ENCODE measurements at regions not wholly inside any gene's neighbourhood (a gene's known extent, or its start where the extent isn't known, plus 50 kb on each side); places are given as distances from the start of the nearest gene placed in this dataset.
A peak's percentile ranks its signal among the peaks of the same experiment; 100 is the strongest.
"Not testable (repeated sequence)": the region's sequence is repeated elsewhere in the genome, so short reads cannot be mapped to it uniquely, and the experiment has no call there.

GRCh38 chr17:77833769-77834168 lies 124.7 kb upstream of the TNRC6C start:
- DNase-seq, result no peak

GRCh38 chr17:77834170-77835115 lies 124.1 kb upstream of the TNRC6C start:
- no peak for DNase-seq

- no peak for DNase-seq
Measured at GRCh38 chr17:77836557-77837041, 121.9 kb upstream of the TNRC6C start.

GRCh38 chr17:77837072-77837471 lies 121.4 kb upstream of the TNRC6C start:
- not testable (repeated sequence) for DNase-seq

- DNase-seq, result no peak
Measured at GRCh38 chr17:77837917-77838316, 120.6 kb upstream of the TNRC6C start.

GRCh38 chr17:77838748-77839697 lies 119.5 kb upstream of the TNRC6C start:
- no peak for DNase-seq

GRCh38 chr17:77839698-77840512 lies 118.6 kb upstream of the TNRC6C start:
- DNase-seq, result no peak

GRCh38 chr17:77840513-77841165 lies 117.9 kb upstream of the TNRC6C start:
- DNase-seq, result no peak

- DNase-seq, result peak; percentile 89
Measured at GRCh38 chr17:77841742-77842527, 116.6 kb upstream of the TNRC6C start.

- DNase-seq, result no peak
Measured at GRCh38 chr17:77842528-77843147, 115.9 kb upstream of the TNRC6C start.

- not testable (repeated sequence) for DNase-seq
Measured at GRCh38 chr17:77843255-77843895, 115.1 kb upstream of the TNRC6C start.

GRCh38 chr17:77843896-77844295 lies 114.6 kb upstream of the TNRC6C start:
- DNase-seq, result no peak

GRCh38 chr17:77844681-77845080 lies 113.8 kb upstream of the TNRC6C start:
- DNase-seq, result no peak

- no peak for DNase-seq
Measured at GRCh38 chr17:77845541-77846225, 112.8 kb upstream of the TNRC6C start.

GRCh38 chr17:77846531-77847085 lies 111.9 kb upstream of the TNRC6C start:
- DNase-seq, result peak; percentile 87

GRCh38 chr17:77847221-77848085 lies 111.0 kb upstream of the TNRC6C start:
- no peak for DNase-seq

- no peak for DNase-seq
Measured at GRCh38 chr17:77848257-77848656, 110.2 kb upstream of the TNRC6C start.

- DNase-seq, result no peak
Measured at GRCh38 chr17:77849239-77849638, 109.3 kb upstream of the TNRC6C start.
